Stimulated activated CD8-positive, alpha-beta memory T cell treated with anti-CD3 and anti-CD28 coated beads, Interleukin-4, amount 100 ng/mL, for 4 hours (primary cell): ENCODE measurements at regions not wholly inside any gene's neighbourhood (a gene's known extent, or its start where the extent isn't known, plus 50 kb on each side); places are given as distances from the start of the nearest gene placed in this dataset.
"Not testable (repeated sequence)": the region's sequence is repeated elsewhere in the genome, so short reads cannot be mapped to it uniquely, and the experiment has no call there.

Source experiments
- DNase-seq, 2 donors: peaks; one replicate each; pipeline ENCODE4 v3.0.0-alpha.2; 2020; ENCODE audit warnings: low read depth in 2 of 2, low spot score in 1 of 2

DNA sequence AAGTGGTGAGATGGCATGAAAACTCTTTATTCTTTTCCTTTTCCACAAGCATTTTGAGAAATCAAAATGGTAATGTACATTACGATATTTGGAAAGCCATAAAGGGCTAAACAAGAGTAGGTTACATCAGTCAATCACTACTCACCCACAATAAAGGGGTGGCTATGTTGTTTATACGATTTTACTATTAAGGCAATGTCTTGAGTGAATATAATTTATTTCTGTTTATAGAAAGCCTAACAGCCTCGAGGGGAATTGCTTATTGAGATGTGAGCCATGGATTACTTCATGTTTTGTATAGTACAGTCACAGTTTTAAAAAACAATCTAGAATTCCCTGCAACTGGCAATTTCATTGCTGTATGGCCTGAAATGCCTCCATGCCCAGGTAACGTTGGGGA is 237.5 kb upstream of the RBBP8 start:
- DNase-seq, result no peak

DNA sequence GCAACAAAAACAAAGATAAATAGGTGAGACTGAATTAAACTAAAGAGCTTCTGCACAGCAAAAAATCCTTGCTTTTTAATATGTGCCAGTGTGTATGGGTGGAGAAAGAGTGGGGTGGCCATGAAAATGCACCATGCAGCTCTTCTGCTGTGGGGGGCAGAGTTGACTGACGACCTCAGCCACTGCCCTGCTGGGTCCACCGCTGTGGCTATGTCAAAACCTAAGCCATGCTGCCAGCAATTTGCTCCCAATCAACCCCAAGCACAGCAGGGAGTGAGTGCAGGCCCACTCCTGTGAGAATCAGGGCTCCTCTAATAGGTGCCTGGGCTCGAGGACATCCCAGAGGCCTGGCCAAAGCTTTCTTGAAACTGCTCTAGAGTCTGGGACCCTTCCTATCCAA is 235.6 kb upstream of the RBBP8 start:
- DNase-seq, result no peak

DNA sequence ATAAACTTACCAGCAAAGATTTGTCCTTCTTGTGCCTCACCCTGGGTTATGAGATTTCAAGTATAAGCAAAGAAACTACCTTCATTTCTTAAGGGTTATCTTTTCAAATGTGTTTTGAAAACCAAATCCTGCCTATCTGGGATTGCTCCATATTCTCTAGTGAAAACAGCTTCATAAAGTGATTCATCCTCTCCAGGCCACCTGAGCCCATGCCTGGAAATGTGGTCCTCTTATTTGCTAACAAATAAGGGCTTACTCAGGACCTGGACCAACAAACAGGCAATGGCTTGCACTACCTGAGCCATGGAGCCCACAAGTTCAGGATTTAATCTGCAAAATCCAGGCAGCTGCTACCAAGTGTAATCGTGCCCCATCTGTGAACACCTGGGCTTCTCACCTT is 234.4 kb upstream of the RBBP8 start:
- DNase-seq, result no peak

DNA sequence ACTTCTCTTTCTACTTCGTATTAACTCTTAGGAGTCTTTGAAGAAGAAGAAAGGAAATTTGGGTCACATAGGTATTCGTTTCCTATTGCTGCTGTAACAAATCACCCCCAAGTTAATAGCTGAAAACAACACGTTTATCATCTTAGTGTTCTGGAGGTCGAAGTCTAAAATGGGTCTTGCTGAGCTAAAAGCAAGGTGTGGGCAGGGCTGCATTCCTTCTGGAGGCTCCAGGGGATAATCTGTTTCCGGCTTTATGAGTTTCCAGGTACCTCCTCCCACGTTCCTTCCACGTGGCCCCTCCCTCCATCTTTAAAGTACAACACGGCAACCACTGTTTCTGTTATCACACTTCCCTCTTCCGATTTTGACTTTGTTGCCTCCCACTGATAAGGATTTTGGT is 233.5 kb upstream of the RBBP8 start:
- DNase-seq, result no peak

DNA sequence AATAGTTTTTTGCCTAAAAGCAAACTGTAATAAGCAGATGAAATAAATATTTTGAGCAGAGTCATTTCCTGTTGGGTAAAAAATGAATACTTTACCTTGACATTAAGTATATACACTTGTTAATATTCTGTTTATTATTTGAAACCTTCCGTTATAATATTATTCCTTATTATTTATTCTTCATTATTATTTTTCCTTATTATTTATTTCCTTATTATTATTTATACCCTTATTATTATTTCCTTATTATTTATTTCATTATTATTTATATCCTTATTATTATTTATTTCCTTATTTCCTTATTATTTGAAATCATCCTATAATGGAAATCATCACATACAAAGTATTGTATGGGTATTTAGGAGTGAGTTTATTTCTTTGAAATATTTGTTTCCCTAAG is 232.2 kb upstream of the RBBP8 start:
- no peak for DNase-seq

DNA sequence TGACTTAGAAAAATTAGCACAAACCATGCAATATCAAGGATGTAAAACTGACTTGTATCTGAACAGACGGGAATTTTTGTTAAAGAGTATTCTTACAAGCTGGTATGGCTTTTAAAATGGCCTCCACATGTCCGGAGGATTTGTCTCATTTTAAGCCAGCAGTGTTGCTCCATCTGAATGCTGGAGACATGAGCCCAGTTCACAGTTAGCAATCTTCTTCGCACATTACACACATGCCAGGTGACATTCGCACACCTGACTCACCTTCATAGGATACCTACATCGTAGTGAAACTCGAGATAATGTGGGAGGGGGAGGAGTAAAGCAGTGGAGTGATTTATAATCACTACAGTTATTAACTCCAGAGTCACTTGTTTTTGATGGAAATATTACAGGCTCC is 231.8 kb upstream of the RBBP8 start:
- DNase-seq, result no peak

DNA sequence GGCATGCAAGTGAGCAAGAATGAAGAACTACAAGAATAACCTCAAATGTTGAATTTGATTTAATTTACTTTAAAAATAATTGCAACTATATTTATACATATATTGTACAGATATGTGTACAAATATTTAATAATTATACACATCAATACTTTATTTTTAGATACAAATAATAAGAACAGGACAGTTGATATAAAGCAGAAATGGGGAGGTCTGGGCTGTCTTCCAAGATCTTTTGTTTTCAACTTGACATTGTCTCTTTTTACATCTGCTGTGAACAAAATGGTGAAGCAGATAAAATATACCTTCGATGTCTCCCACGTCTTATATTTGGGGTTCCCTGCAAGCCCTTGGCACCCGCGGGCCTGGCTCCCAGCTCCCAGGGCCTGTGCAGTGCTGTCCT is 231.3 kb upstream of the RBBP8 start:
- no peak for DNase-seq

DNA sequence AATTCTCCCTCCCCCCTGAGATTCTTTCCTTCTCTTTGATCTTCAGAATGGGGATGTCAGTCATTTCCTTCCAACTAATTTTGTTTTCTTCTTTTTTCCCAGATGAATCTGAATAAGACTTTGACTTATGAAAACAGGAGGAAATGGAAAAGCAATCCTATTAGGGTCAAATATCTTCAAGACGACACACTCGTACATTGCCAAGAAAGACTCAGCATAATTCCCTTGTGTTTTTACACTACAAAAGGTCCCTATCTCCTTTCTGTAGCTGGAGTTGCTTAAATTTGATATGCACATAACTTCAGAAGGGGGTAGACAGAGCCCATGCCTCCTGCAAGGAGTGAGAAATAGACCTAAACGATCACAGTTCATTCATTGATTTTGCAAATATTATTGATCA is 230.3 kb upstream of the RBBP8 start:
- DNase-seq, result no peak

DNA sequence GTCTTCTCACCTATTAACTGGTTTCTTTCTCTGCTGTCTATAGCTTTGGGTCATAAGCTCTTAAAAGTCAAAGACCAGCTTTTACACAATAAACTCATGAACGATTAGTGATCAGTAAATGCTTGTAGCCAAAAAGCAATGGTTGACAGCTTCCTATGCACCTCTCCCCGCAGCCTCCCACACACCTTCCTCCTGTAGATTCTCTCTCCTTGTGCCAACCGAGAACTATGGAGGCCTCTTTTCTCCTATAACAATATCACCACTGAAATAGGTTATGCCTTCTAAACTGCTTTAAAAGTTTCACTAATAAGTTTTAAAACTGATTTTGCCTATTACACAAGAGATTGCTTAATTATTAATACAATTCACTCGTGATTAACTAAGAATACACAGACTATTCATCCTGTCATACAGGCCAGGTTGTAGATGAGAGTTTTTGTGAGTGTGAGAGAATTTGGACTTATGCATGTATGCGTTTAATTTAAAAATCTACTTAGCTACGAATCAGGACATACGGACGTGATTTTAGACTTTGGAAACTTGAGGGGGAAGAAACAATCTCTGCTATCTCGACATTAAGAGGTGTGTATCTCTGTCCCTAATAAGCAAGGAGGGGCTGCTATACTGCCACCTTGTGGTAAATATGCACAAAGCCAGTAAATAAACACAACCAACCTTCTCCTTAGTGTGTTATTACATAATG is 229.1 kb upstream of the RBBP8 start:
- no peak for DNase-seq

DNA sequence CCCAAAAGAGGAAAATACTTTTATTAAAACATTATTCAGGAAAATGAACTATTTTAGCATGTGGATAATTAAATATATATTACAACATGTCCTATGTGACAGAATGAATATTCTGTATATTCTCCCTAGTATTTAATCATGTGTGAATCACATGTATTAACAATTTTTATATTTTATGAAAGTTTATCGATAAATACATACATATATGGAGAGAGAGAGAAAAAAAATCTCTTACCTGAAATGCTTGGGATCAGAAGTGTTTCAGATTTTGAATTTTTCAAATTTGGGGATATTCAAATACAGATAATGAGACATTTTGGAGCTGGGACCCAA is 228.6 kb upstream of the RBBP8 start:
- no peak for DNase-seq

DNA sequence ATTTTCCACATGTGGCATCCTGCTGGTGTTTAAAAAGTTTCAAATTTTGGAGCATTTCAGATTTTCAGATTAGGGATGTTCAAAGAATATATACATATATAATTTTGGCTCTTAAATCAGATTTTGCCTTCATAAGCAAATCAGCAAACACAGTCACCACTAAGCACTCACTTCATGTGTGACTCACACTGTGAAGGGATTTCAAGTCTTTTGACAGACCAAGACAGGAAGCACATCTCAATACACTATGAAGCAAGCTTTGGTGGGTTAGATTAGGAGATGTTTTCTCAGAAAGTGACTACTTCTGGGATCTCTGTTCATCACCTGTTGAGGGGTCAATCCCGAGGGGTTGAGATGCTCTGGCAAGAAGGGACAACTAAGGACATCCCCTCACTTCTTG is 227.8 kb upstream of the RBBP8 start:
- DNase-seq, result no peak

DNA sequence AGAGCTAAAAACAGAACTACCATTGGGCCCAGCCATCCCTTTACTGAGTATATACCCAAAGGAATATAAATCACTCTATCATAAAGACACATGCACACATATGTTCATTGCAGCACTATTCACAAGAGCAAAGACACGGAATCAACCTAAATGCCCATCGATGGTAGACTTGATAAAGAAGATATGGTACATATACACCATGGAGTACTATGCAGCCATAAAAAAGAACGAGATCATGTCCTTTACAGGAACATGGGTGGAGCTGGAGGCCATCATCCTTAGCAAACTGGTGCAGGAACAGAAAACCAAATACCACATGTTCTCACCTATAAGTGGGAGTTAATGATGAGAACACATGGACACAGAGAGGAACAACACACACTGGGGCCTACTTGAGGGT is 227.1 kb upstream of the RBBP8 start:
- not testable (repeated sequence) for DNase-seq

DNA sequence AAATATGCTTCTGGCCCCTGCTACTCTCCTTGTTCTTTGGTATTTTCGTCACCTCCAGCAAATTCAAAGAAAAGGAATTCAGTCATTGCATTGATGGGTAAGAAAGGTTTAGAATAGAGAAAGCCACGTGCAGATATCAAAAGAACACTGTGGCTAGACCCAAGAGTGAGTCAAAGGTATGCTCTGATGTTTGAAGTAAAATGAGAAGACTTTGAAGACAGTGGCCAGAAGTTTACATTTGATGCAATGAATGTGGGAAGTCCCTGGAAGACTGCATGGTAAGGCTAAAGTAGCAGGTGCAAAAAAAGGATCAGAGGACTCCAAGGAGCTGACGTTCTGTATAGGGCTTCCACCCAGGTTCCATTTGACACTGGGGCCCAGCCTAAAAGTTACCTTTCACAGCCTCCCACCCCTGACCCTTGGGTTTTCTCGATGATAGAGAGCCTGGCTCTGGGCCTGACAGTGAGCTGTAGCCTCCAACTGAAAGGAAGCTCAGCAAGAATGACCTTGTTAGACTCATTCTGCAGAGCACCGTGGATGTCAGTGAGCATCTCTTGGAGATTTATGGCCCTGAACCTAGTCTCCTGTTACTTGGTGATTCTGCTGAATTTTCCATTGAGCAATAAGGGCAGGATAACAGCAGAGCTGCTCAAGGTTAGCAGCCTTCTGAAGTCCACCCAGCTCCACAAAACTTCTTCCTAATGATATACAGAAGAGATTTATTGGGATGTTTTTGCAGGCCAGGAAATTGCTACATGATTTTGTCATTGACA is 223.7 kb upstream of the RBBP8 start:
- DNase-seq, result no peak

DNA sequence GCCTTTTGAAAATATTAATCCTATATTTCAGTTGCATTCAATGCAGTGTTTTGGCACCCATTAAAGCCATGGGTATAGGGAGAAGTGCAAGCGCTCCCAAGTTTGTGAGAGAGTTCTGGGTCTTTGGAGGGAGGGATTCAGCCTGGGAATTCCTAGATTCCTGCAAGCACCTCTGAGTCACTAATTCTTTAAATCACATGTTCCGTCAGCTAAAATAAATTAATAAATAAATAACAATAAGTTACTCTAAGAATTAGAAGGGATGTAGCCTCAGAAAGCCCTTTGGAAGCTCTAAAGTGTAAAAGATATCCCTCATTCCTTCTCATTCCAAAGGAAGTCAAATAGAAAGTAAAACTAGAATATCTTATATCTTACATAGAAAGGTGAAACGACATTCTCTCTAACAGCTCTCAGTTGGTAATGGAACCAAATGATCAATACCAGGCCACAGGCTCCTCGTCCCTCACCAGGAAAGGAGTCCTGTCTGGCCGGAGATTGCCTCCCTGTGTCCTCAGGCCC is 222.4 kb upstream of the RBBP8 start:
- DNase-seq, result no peak

DNA sequence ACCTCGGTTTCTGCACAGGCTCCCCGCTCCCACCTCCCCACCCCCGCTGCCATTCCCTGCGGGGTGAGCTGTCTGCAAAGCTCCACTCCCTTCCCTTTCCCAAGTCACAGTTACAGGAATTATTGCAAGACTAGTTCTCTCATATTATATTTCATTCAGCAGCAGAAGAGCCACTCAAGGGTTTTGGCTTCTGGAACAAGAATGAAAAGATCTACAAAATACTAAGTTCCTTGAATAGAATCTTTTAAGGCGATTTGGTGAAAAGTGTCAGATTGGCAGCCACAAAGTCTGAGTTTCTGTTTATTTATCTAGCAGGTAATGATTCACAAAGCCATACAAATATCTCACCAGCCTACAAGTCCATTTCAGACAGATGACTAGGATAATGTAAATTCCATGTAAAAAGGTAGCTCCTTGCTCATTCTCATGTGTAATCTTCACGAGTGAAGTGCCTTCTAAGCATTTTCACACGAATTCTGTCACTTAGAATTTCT is 221.9 kb upstream of the RBBP8 start:
- DNase-seq, result no peak

DNA sequence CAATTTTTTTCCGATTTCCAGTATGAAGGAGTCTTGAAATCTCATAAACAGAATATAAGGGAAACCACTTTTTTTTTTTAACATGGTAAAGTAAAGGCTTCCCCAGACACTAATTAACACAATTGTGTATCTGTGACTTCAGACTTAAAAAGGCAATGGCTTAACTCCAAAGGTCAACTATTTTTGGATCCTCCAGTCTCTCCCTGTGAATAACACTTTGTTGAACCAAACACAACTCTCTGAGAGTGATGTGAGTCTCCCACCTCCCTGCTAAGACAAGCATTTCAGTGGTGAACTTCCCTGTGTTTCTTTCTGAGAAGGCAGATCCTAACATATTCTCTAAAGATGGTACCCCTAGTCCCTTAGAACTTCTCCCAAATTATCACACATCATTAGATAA is 219.6 kb upstream of the RBBP8 start:
- no peak for DNase-seq

DNA sequence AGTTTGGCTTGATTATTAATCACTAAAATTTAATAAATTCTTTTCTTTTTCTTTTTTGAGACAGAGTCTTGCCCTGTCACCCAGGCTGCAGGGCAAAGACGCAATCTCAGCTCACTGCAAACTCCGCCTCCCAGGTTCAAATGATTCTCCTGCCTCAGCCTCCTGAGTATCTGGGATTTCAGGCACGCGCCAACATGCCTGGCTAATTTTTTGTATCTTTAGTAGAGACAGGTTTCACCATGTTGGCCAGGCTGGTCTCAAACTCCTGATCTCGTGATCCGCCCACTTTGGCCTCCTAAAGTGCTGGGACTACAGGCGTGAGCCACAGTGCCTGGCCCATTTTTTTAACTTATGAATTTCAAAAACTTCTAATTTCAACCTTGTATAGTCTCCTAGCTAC is 215.6 kb upstream of the RBBP8 start:
- DNase-seq, result not testable (repeated sequence)

DNA sequence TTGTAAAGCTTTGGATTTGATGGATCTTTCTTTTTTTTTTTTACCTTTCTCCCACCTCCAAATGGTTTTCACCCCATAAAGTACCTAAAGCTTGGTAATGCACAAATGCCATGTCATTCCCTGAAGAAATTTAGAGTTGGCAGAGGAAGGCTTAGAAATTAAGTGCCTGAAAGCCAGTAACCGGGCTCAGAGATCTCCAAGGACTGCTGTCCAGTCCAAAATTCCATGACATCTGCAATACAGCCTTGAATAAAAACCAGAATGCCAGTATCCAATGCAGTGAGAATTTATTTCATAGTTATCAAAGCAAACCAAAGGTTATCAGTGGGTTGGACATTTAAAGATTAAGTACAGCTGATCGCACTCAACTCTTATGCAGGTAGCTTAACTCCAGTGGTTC is 209.9 kb upstream of the RBBP8 start:
- DNase-seq, result no peak

DNA sequence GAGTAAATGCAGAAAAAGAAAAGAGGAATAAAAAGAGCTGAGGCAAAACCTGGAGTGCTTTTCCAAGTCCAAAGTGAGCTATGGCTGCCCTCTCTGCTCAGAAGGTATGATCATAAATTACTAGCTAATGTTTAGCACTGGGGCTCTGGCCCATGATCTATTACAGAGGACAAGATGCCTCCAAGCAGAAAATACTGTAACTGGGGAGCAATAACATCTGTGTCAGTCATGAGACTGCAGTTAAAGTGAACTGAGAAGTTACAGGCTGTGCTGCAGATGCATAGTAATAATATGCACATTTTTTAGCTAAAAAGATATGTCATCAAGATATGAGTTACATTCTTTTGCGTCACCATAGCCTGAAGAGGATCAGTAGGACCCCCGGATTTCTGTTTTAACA is 209.4 kb upstream of the RBBP8 start:
- DNase-seq, result no peak

DNA sequence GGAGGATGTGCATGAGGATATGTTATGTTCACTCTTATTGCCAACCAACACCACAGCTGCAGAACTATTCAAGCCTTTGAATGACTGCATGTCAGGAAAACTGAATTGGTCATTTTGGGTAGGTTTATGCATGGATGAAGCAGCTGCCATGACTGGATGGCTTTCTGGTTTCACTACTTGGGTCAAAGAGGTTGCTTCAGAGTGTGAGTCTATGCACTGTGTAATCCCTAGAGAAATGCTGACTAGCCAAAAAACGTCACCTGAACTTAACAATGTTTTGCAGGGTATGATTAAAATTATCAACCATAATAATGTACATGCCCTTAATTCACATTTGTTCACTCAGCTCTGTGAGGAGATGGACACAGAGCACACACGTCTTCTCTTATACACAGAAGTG is 206.7 kb upstream of the RBBP8 start:
- no peak for DNase-seq

DNA sequence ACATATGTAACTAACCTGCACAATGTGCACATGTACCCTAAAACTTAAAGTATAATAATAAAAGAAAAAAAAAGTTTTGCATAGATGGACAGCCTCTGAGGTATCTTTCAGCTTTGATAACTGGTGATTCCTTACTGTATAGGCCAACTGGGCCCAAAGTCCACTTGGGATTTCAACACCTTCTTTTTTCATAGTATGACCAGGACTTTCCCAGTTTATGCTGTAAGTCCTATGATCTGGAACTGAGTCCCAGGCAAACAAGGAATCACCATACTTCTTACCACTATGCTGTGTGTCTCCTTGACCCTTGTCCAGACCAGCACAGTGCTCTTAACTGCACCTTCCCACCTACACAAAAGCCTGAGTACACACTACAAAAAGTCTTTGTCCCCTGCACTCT is 205.1 kb upstream of the RBBP8 start:
- DNase-seq, result no peak

DNA sequence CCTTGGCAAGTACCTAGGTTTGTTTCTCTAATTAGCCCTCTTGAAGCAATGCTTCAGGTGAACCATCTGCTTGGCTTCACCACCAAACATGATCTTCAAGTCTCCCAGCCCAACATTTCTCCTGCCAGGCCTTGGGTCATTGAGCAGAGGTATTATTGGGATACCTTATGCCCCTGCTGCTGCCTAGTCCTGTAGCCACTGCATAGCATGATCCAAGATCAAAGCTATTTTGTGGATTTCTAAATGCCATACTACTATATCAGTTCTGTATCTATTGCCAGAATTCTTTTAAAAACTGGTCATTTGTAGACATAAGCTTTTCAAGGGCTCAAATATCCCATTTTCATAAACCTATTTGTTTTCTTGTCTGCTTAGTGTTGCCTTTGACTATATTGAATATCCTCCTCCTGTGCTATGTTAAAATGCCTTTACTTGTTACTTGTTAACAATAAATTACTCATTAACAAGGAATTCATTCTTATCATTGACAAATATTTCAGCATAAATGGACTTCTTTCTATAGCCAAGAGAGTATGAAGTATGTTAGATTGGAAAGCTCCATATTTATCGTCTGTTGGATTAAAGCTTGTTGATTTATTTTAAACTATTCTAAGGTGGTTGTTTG is 204.5 kb upstream of the RBBP8 start:
- DNase-seq, result no peak
